IPS-20b (cell line): ENCODE measurements at regions not wholly inside any gene's neighbourhood (a gene's known extent, or its start where the extent isn't known, plus 50 kb on each side); places are given as distances from the start of the nearest gene placed in this dataset.

Experiments used
- H3K27ac ChIP-seq: one replicate; pipeline ENCODE4 v1.5.1; 2013; ENCODE audit warnings: low read length
- H3K27me3 ChIP-seq: 2 replicates; pipeline ENCODE4 v1.6.1; 2013; ENCODE audit warnings: mild to moderate bottlenecking, low read length, inconsistent platforms; ENCODE audit not compliant: insufficient read depth
- H3K36me3 ChIP-seq: 2 replicates; pipeline ENCODE4 v1.6.1; 2013; ENCODE audit warnings: low read depth, mild to moderate bottlenecking, inconsistent platforms, low read length, moderate library complexity; ENCODE audit not compliant: insufficient read depth
- H3K4me1 ChIP-seq: 2 replicates; pipeline ENCODE4 v1.6.1; 2013; ENCODE audit warnings: mild to moderate bottlenecking, control low read depth, inconsistent platforms, low read length, moderate library complexity; ENCODE audit not compliant: insufficient read depth
- H3K4me3 ChIP-seq: 2 replicates; pipeline ENCODE4 v1.5.1; 2013; ENCODE audit warnings: mild to moderate bottlenecking, low read length, inconsistent platforms
- H3K9ac ChIP-seq: 2 replicates; pipeline ENCODE4 v1.6.1; 2013; ENCODE audit warnings: low read depth, mild to moderate bottlenecking, inconsistent platforms, low read length, moderate library complexity
- H3K9me3 ChIP-seq: 2 replicates; pipeline ENCODE4 v1.6.1; 2013; ENCODE audit warnings: mild to moderate bottlenecking, low read depth, low read length, inconsistent platforms; ENCODE audit not compliant: insufficient read depth

- no peaks in the 10 kb centered on the region for H3K36me3 ChIP-seq
- H3K9me3 ChIP-seq = no peaks in the 10 kb centered on the region
- H3K27ac ChIP-seq = no peak overlapping the region
- no peaks in the 10 kb centered on the region for H3K4me1 ChIP-seq
- no peaks in the 10 kb centered on the region for H3K27me3 ChIP-seq
- no peak overlapping the region for H3K4me3 ChIP-seq
- H3K9ac ChIP-seq = no peak overlapping the region
Observed at GRCh38 chr12:66052988-66053615, 77.4 kb downstream of the LLPH start.

- Histone ChIP-seq H3K9ac (no peak overlapping the region), H3K27me3 (no peaks in the 10 kb centered on the region), H3K36me3 (no peaks in the 10 kb centered on the region), H3K4me3 (no peak overlapping the region), H3K9me3 (no peaks in the 10 kb centered on the region), H3K4me1 (no peaks in the 10 kb centered on the region), H3K27ac (no peak overlapping the region)
Observed at GRCh38 chr12:66051361-66051760, 79.2 kb downstream of the LLPH start.

DNA sequence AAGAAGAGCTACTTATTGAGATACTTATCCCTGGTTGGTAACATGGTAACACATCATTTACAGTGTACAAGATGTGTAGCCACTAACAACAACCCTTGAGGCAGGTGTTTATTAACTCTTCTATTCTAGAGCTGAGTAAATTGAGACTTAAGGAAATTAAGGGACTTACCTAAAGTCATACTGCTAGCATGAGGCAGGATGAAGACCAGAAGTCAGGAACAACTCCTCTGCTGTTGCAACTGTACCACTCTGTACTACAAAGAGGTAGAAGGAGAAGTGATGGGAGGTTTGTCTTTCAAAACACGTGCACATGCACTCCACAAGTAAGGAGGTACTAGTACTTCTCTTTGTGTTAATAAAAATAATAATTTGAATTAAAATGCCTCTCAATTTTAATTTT, 79.9 kb downstream of the LLPH start:
- Histone ChIP-seq H3K4me3 (no peak overlapping the region), H3K36me3 (no peaks in the 10 kb centered on the region), H3K27me3 (no peaks in the 10 kb centered on the region), H3K9me3 (no peaks in the 10 kb centered on the region), H3K9ac (no peak overlapping the region), H3K27ac (no peak overlapping the region), H3K4me1 (no peaks in the 10 kb centered on the region)

DNA sequence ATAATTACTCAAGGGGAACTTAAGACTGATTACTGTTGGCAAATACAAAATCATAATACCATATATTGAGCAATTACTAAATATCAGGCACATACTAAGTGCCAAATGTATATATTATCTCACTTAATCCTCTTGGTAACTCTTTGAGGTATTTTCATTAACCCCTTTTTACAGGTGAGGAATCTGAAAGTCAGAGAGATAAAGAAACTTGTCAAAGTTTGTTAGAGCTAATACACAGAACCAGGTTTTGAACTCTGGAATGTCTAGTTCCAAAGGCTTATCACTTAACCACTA, 80.3 kb downstream of the LLPH start:
- no peak overlapping the region for H3K9ac ChIP-seq
- no peaks in the 10 kb centered on the region for H3K4me1 ChIP-seq
- no peaks in the 10 kb centered on the region for H3K9me3 ChIP-seq
- H3K36me3 ChIP-seq = no peaks in the 10 kb centered on the region
- H3K27ac ChIP-seq = no peak overlapping the region
- no peak overlapping the region for H3K4me3 ChIP-seq
- no peaks in the 10 kb centered on the region for H3K27me3 ChIP-seq

DNA sequence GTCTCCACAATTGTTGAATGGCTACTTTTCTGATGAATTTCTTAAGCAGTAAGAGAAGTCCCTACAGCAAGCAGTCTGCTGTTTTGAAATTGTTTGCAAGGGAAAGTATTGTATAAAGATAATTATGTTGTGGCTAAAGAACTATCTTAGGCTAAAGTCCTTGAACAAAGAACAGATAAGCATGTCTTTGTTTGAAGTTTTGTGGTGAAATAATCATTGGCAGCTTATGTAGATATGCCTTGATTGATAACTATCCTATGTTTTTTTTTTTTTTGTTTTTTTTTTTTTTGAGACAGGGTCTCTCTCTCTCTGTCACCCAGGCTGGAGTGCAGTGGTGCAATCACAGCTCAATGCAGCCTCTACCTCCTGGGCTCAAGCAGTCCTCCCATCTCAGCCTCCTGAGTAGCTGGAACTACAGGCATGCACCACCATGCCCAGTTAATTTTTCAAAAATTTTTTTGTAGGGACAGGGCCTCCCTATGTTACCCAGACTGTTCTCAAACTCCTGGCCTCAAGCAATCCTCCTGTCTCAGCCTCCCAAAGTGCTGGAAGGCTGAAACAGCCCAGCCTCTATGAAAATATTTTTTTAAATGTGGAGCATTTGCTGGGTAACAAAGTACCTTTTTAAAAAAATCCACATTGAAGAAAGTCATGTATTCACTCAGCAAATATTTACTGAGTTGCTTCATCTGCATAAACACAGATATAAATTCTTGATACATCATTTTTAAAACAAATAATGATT, 80.8 kb downstream of the LLPH start:
- H3K27ac ChIP-seq = no peak overlapping the region
- no peaks in the 10 kb centered on the region for H3K4me1 ChIP-seq
- H3K9ac ChIP-seq = no peak overlapping the region

DNA sequence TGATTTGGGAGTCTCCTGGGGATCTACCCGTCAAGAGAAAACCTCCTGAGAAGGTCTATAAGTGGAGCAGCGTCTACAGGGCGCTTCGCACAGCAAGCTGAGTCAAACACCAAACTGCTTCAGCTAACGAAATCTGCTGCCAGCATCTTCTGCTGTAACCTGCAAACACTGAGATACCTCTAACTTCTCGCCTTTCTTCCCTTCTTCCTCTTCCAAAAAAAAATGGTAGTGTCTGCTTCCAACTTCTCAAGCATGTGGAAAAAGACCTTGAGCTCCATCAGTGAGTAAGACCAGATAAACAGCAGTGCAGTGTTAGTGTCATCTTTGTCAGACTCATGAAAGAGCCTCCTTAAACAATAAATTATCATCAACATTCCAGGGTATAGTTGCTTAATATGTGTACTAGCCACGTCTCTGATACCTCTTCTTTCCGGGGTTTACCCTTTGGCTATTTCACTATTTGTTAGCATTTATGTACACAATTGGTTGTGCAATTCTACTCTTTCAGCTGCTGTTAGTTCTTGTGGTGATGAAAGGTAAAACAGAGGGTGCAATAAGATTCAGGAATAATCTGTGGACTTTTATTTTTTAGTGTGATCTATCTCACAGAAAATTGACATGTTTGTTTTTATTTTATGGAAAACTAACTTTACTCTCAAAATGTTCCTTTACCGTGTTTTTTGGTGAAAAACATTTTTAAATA, 81.6 kb downstream of the LLPH start:
- Histone ChIP-seq H3K9ac (no peak overlapping the region), H3K4me3 (no peak overlapping the region), H3K27ac (no peak overlapping the region), H3K4me1 (no peaks in the 10 kb centered on the region), H3K27me3 (no peaks in the 10 kb centered on the region; the same call in 1 of the 2 replicates), H3K9me3 (no peaks in the 10 kb centered on the region), H3K36me3 (no peaks in the 10 kb centered on the region)

More for the DNA sequence above, 80.8 kb downstream of the LLPH start:
- no peaks in the 10 kb centered on the region for H3K36me3 ChIP-seq
- H3K9me3 ChIP-seq = no peaks in the 10 kb centered on the region
- H3K4me3 ChIP-seq = no peak overlapping the region
- no peaks in the 10 kb centered on the region for H3K27me3 ChIP-seq

DNA sequence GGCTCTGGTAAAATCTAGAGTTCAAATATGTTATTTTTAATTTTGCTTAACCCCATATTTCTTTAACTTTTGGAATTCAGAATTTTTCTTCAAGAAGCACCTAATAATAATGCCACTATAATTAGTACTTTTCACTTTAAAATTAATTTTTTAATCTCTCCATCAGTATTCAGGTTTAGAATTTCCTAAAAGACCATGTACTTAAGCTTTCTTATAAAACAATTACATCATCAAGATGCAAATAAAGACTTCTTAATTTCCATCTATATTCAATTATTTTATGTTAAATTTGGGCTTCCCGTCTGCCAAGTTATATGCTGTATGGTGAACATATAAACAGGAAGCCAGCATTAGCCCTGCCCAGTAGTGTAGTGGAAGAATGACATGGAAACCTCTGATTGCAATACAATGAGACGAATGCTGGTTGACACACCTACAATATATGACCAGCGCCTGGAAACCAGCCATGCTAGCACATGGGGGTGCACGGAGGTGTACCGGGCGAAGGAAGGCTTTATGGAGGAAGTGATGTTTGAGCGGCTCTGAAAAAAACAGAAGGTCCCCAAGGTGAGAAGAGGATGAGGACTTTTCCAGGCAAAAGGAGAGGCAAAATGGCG, 82.2 kb downstream of the LLPH start:
- Histone ChIP-seq H3K9ac (no peak overlapping the region), H3K27me3 (no peaks in the 10 kb centered on the region; the same call in 1 of the 2 replicates), H3K4me1 (no peaks in the 10 kb centered on the region), H3K27ac (no peak overlapping the region), H3K4me3 (no peak overlapping the region), H3K36me3 (no peaks in the 10 kb centered on the region), H3K9me3 (no peaks in the 10 kb centered on the region)

GRCh38 chr12:66047411-66048021, 83.0 kb downstream of the LLPH start:
- no peak overlapping the region for H3K4me3 ChIP-seq
- H3K4me1 ChIP-seq = no peaks in the 10 kb centered on the region
- no peaks in the 10 kb centered on the region; the same call in 1 of the 2 replicates for H3K27me3 ChIP-seq
- H3K36me3 ChIP-seq = no peaks in the 10 kb centered on the region
- H3K9ac ChIP-seq = no peak overlapping the region
- no peak overlapping the region for H3K27ac ChIP-seq
- no peaks in the 10 kb centered on the region for H3K9me3 ChIP-seq

GRCh38 chr12:66045506-66045905, 85.0 kb downstream of the LLPH start:
- no peaks in the 10 kb centered on the region for H3K4me1 ChIP-seq
- no peaks in the 10 kb centered on the region for H3K36me3 ChIP-seq
- no peak overlapping the region for H3K9ac ChIP-seq
- no peak overlapping the region for H3K27ac ChIP-seq
- H3K27me3 ChIP-seq = no peaks in the 10 kb centered on the region; the same call in 1 of the 2 replicates
- no peak overlapping the region for H3K4me3 ChIP-seq
- H3K9me3 ChIP-seq = no peaks in the 10 kb centered on the region

GRCh38 chr12:66044731-66045130, 85.8 kb downstream of the LLPH start:
- Histone ChIP-seq H3K9ac (no peak overlapping the region), H3K27ac (no peak overlapping the region), H3K4me1 (no peaks in the 10 kb centered on the region), H3K4me3 (no peak overlapping the region), H3K27me3 (no peaks in the 10 kb centered on the region; the same call in 1 of the 2 replicates), H3K36me3 (no peaks in the 10 kb centered on the region), H3K9me3 (no peaks in the 10 kb centered on the region)

DNA sequence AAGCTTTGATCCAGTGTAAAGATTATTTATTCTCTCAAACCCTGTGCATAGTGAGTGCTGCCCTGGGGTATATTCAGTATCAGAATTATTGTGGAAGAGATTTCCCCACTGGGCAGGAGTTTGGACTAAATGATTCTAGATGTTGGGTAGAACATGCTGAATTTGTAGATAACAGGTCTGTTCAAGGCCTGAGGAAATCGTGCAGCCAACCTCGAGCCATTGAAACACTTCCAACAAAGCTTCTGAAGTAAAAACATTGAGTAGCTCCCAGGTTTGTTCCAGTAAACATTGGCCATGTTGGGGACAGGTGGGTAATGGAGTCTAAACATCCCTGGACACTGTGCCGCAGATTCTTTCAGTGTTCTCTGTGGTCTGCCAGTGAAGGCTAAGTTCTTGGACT, 87.5 kb downstream of the LLPH start:
- H3K27me3 ChIP-seq = no peaks in the 10 kb centered on the region; the same call in 1 of the 2 replicates
- H3K4me1 ChIP-seq = no peaks in the 10 kb centered on the region
- no peak overlapping the region for H3K9ac ChIP-seq
- no peaks in the 10 kb centered on the region for H3K9me3 ChIP-seq
- H3K36me3 ChIP-seq = no peaks in the 10 kb centered on the region
- no peak overlapping the region for H3K27ac ChIP-seq
- H3K4me3 ChIP-seq = no peak overlapping the region
